Upper lobe of left lung (tissue), 6 donors: ENCODE measurements at regions not wholly inside any gene's neighbourhood (a gene's known extent, or its start where the extent isn't known, plus 50 kb on each side); places are given as distances from the start of the nearest gene placed in this dataset.

Source experiments
- ATAC-seq, 2 donors: fragments of 200-7000 bp; cut with Tn5 transposase; one replicate each; pipeline ENCODE4 v1.9.1; 2022; ENCODE audit warnings: mild to moderate bottlenecking in 2 of 2, moderate library complexity in 2 of 2; ENCODE audit not compliant: low FRiP score in 2 of 2
- DNase-seq, 2 donors: peaks; one replicate each; pipeline ENCODE4 v3.0.0-alpha.2; 2019 to 2020
- H3K27ac ChIP-seq, 4 donors: fragments of 200-600 bp; sonication (generic); one replicate each; pipeline ENCODE4 v1.5.1; 2016 to 2019
- H3K27me3 ChIP-seq, 4 donors: fragments of 200-600 bp; sonication (generic); one replicate each; pipeline ENCODE4 v1.5.1; 2017 to 2019
- H3K36me3 ChIP-seq, 4 donors: fragments of 200-600 bp; sonication (generic); one replicate each; pipeline ENCODE4 v1.5.1; 2016 to 2019
- H3K4me1 ChIP-seq, 4 donors: fragments of 200-600 bp; sonication (generic); one replicate each; pipeline ENCODE4 v1.5.1; 2018 to 2019
- H3K4me3 ChIP-seq, 4 donors: fragments of 200-600 bp; sonication (generic); one replicate each; pipeline ENCODE4 v1.5.1; 2017 to 2019; ENCODE audit warnings: mild to moderate bottlenecking in 2 of 4, moderate library complexity in 1 of 4
- H3K9me3 ChIP-seq, 4 donors: fragments of 200-600 bp; sonication (generic); one replicate each; pipeline ENCODE4 v1.5.1; 2018 to 2019
- CTCF ChIP-seq, 6 experiments: fragments of 450-650 bp in 4 of 6; fragments of 200-600 bp in 2 of 6; sonication (generic) in 2 of 6; IDR thresholded peaks; one replicate each; pipeline ENCODE4 v1.5.1; 2016 to 2019; ENCODE audit warnings: antibody characterized with exemption in 6 of 6
- EP300 ChIP-seq, 4 donors: sonication (generic); formaldehyde crosslinking; IDR thresholded peaks; one replicate each; pipeline ENCODE4 v1.5.1; 2017; ENCODE audit warnings: antibody characterized with exemption in 4 of 4, control low read depth in 2 of 4
- POLR2A ChIP-seq, 4 donors: fragments of 450-650 bp; IDR thresholded peaks; one replicate each; pipeline ENCODE4 v1.5.1; 2016 to 2017; ENCODE audit warnings: antibody characterized with exemption in 4 of 4, mild to moderate bottlenecking in 2 of 4
- POLR2AphosphoS5 ChIP-seq, 2 donors: sonication (generic); formaldehyde crosslinking; IDR thresholded peaks; one replicate each; pipeline ENCODE4 v1.5.1; 2017; ENCODE audit warnings: antibody characterized with exemption in 2 of 2
- WGBS, 2 donors: methylation state at CpG; one replicate each; pipeline ENCODE4 v1.1.5; 2017 to 2018; 5-methylcytosine and 5-hydroxymethylcytosine counted together
- donor health status: DM: no; HTN: no; CAD: no; lungs with moderate emphysema.
- donor health status: DM: no; HTN: yes; CAD: no; lungs with severe emphysema.

GRCh38 chr10:128247576-128247975 is 121.4 kb upstream of the MKI67 start:
- no peak for ATAC-seq
- H3K4me1 ChIP-seq, result no peaks in the 10 kb centered on the region
- H3K4me3 ChIP-seq, result no peak overlapping the region
- TF ChIP-seq POLR2A (IDR thresholded peaks at IDR 0.05) (no peak), EP300 (IDR thresholded peaks at IDR 0.05) (no peak), POLR2AphosphoS5 (IDR thresholded peaks at IDR 0.05) (no peak), CTCF (IDR thresholded peaks at IDR 0.05) (no peak)
- no peaks in the 10 kb centered on the region for H3K36me3 ChIP-seq
- WGBS, 2 donors, result 87 to 97% methylated on average over 3 to 8 of the region's 8 CpGs
- peak in 1 of 2 donors; percentile 66 for DNase-seq
- H3K27me3 ChIP-seq, result no peaks in the 10 kb centered on the region
- no peaks in the 10 kb centered on the region for H3K9me3 ChIP-seq
- no peak overlapping the region for H3K27ac ChIP-seq

- no peaks in the 10 kb centered on the region for H3K27me3 ChIP-seq
- no peaks in the 10 kb centered on the region for H3K4me1 ChIP-seq
- 45 to 77% methylated on average over 2 of the region's 2 CpGs for WGBS, 2 donors
These were observed 128.3 kb upstream of the MKI67 start for GRCh38 chr10:128254476-128254875.

GRCh38 chr10:128257428-128257827 is 131.2 kb upstream of the MKI67 start:
- Histone ChIP-seq H3K4me1 (no peaks in the 10 kb centered on the region), H3K36me3 (no peaks in the 10 kb centered on the region), H3K27ac (no peak overlapping the region), H3K9me3 (no peaks in the 10 kb centered on the region), H3K4me3 (no peak overlapping the region), H3K27me3 (no peaks in the 10 kb centered on the region)
- 66 to 77% methylated on average over 2 of the region's 2 CpGs for WGBS, 2 donors
- TF ChIP-seq EP300 (IDR thresholded peaks at IDR 0.05), result no peak
- TF ChIP-seq POLR2AphosphoS5 (IDR thresholded peaks at IDR 0.05), result no peak
- TF ChIP-seq POLR2A (IDR thresholded peaks at IDR 0.05), result no peak
- TF ChIP-seq CTCF (IDR thresholded peaks at IDR 0.05), result no peak
- DNase-seq (no peak), ATAC-seq (no peak)

More at GRCh38 chr10:128254476-128254875, 128.3 kb upstream of the MKI67 start:
- H3K9me3 ChIP-seq, result no peaks in the 10 kb centered on the region
- no peak overlapping the region for H3K27ac ChIP-seq
- DNase-seq (no peak), ATAC-seq (no peak)
- H3K36me3 ChIP-seq, result no peaks in the 10 kb centered on the region
- no peak overlapping the region for H3K4me3 ChIP-seq
- TF ChIP-seq POLR2AphosphoS5 (IDR thresholded peaks at IDR 0.05) (no peak), POLR2A (IDR thresholded peaks at IDR 0.05) (no peak), EP300 (IDR thresholded peaks at IDR 0.05) (no peak), CTCF (IDR thresholded peaks at IDR 0.05) (no peak)

GRCh38 chr10:128258421-128258976 is 132.3 kb upstream of the MKI67 start:
- no peaks in the 10 kb centered on the region for H3K9me3 ChIP-seq
- H3K4me1 ChIP-seq, result no peaks in the 10 kb centered on the region

More at GRCh38 chr10:128258421-128258976, 132.3 kb upstream of the MKI67 start:
- WGBS, 2 donors, result 52 to 64% methylated on average over 3 of the region's 3 CpGs
- no peak overlapping the region for H3K27ac ChIP-seq
- no peaks in the 10 kb centered on the region for H3K36me3 ChIP-seq
- TF ChIP-seq CTCF (IDR thresholded peaks at IDR 0.05) (no peak), POLR2A (IDR thresholded peaks at IDR 0.05) (no peak), EP300 (IDR thresholded peaks at IDR 0.05) (no peak), POLR2AphosphoS5 (IDR thresholded peaks at IDR 0.05) (no peak)
- no peak overlapping the region for H3K4me3 ChIP-seq
- H3K27me3 ChIP-seq, result no peaks in the 10 kb centered on the region
- no peak for ATAC-seq
- no peak for DNase-seq
